Karpas-422 (cell line): ENCODE measurements at regions not wholly inside any gene's neighbourhood (a gene's known extent, or its start where the extent isn't known, plus 50 kb on each side); places are given as distances from the start of the nearest gene placed in this dataset.

ENCODE experiments used
- DNase-seq: peaks from one replicate; pipeline ENCODE4 v3.0.0-alpha.2; 2015
- H2AFZ ChIP-seq: fragments of 200-600 bp; sonication (generic); 2 replicates; pipeline ENCODE4 v1.6.1; 2014; ENCODE audit warnings: antibody characterized with exemption, low read length, mixed read lengths
- H3K27ac ChIP-seq: fragments of 200-600 bp; sonication (generic); 2 replicates; pipeline ENCODE4 v1.5.1; 2014; ENCODE audit warnings: mild to moderate bottlenecking, low read length, moderate library complexity
- H3K27me3 ChIP-seq: fragments of 200-600 bp; sonication (generic); 2 replicates; pipeline ENCODE4 v1.6.1; 2014; ENCODE audit warnings: low read length, mixed read lengths
- H3K36me3 ChIP-seq: fragments of 200-600 bp; sonication (generic); 2 replicates; pipeline ENCODE4 v1.6.1; 2014; ENCODE audit warnings: low read length, mixed read lengths; ENCODE audit not compliant: insufficient read depth
- H3K4me1 ChIP-seq: fragments of 200-600 bp; sonication (generic); 2 replicates; pipeline ENCODE4 v1.6.1; 2014; ENCODE audit warnings: mild to moderate bottlenecking, low read length, mixed read lengths
- H3K4me2 ChIP-seq: fragments of 200-600 bp; sonication (generic); 2 replicates; pipeline ENCODE4 v1.6.1; 2014; ENCODE audit warnings: low read length, low read depth, mild to moderate bottlenecking; ENCODE audit not compliant: poor library complexity, severe bottlenecking
- H3K4me3 ChIP-seq: fragments of 200-600 bp; sonication (generic); 2 replicates; pipeline ENCODE4 v1.5.1; 2014; ENCODE audit warnings: mild to moderate bottlenecking, antibody characterized with exemption, low read length, mixed read lengths
- H3K79me2 ChIP-seq: fragments of 200-600 bp; sonication (generic); 2 replicates; pipeline ENCODE4 v1.6.1; 2014; ENCODE audit warnings: mild to moderate bottlenecking, low read length, mixed read lengths
- H3K9ac ChIP-seq: fragments of 200-600 bp; sonication (generic); 2 replicates; pipeline ENCODE4 v1.6.0; 2014; ENCODE audit warnings: low read length
- H3K9me2 ChIP-seq: fragments of 200-600 bp; sonication (generic), shearing (Covaris generic); replicated peaks from 2 replicates; pipeline ENCODE4 v1.6.0; 2014; ENCODE audit warnings: mild to moderate bottlenecking, low read length, moderate library complexity; ENCODE audit not compliant: insufficient read depth
- H3K9me3 ChIP-seq: fragments of 300-700, 200-600 bp; sonication (generic); 2 replicates; pipeline ENCODE4 v1.6.1; 2014; ENCODE audit warnings: low read length, mixed read lengths
- H4K20me1 ChIP-seq: fragments of 200-600 bp; sonication (generic); 2 replicates; pipeline ENCODE4 v1.6.1; 2014; ENCODE audit warnings: mild to moderate bottlenecking, antibody characterized with exemption, low read length, low read depth; ENCODE audit not compliant: insufficient read depth

- no peak overlapping the region for H3K27ac ChIP-seq
- DNase-seq: no peak
- no peaks in the 10 kb centered on the region for H3K27me3 ChIP-seq
- no peaks in the 10 kb centered on the region for H3K4me1 ChIP-seq
- no peak overlapping the region for H3K4me2 ChIP-seq
- H3K9ac ChIP-seq: no peak overlapping the region
- no peak overlapping the region for H3K4me3 ChIP-seq
- H3K36me3 ChIP-seq: no peaks in the 10 kb centered on the region
- no peak overlapping the region for H2AFZ ChIP-seq
- H3K9me2 ChIP-seq: no peaks in the 10 kb centered on the region
- no peaks in the 10 kb centered on the region for H3K79me2 ChIP-seq
- H4K20me1 ChIP-seq: no peaks in the 10 kb centered on the region
- H3K9me3 ChIP-seq: no peaks in the 10 kb centered on the region
Observed at GRCh38 chr5:61625681-61626621, 293.9 kb downstream of the ZSWIM6 start.

- H3K27ac ChIP-seq: no peak overlapping the region
- no peak overlapping the region for H2AFZ ChIP-seq
- no peak overlapping the region for H3K4me2 ChIP-seq
- H3K4me1 ChIP-seq: no peaks in the 10 kb centered on the region
- no peaks in the 10 kb centered on the region for H3K9me3 ChIP-seq
- no peaks in the 10 kb centered on the region for H3K79me2 ChIP-seq
- no peak overlapping the region for H3K9ac ChIP-seq
- H4K20me1 ChIP-seq: no peaks in the 10 kb centered on the region
- no peaks in the 10 kb centered on the region for H3K36me3 ChIP-seq
- H3K4me3 ChIP-seq: no peak overlapping the region
- no peaks in the 10 kb centered on the region for H3K9me2 ChIP-seq
- no peak for DNase-seq
- no peaks in the 10 kb centered on the region for H3K27me3 ChIP-seq
Observed at GRCh38 chr5:61626639-61627282, 294.7 kb downstream of the ZSWIM6 start.

- no peaks in the 10 kb centered on the region for H3K9me3 ChIP-seq
- no peak overlapping the region for H3K9ac ChIP-seq
- no peaks in the 10 kb centered on the region for H3K36me3 ChIP-seq
- H2AFZ ChIP-seq: no peak overlapping the region
- H3K79me2 ChIP-seq: no peaks in the 10 kb centered on the region
- DNase-seq: no peak
- H3K27ac ChIP-seq: no peak overlapping the region
- H3K27me3 ChIP-seq: no peaks in the 10 kb centered on the region
- no peak overlapping the region for H3K4me2 ChIP-seq
- H3K4me3 ChIP-seq: no peak overlapping the region
- H3K4me1 ChIP-seq: no peaks in the 10 kb centered on the region
- no peaks in the 10 kb centered on the region for H4K20me1 ChIP-seq
- no peaks in the 10 kb centered on the region for H3K9me2 ChIP-seq
Observed at GRCh38 chr5:61627531-61627930, 295.5 kb downstream of the ZSWIM6 start.

GRCh38 chr5:61630908-61631307 is 298.9 kb downstream of the ZSWIM6 start:
- no peak overlapping the region for H2AFZ ChIP-seq
- H3K4me1 ChIP-seq: no peaks in the 10 kb centered on the region
- no peaks in the 10 kb centered on the region for H3K27me3 ChIP-seq

GRCh38 chr5:61631438-61631941 is 299.4 kb downstream of the ZSWIM6 start:
- H4K20me1 ChIP-seq: no peaks in the 10 kb centered on the region
- H3K9me3 ChIP-seq: no peaks in the 10 kb centered on the region
- H3K9ac ChIP-seq: no peak overlapping the region
- DNase-seq: no peak
- no peaks in the 10 kb centered on the region for H3K36me3 ChIP-seq
- H2AFZ ChIP-seq: no peak overlapping the region
- H3K27ac ChIP-seq: no peak overlapping the region
- no peaks in the 10 kb centered on the region for H3K4me1 ChIP-seq
- no peaks in the 10 kb centered on the region for H3K79me2 ChIP-seq
- no peak overlapping the region for H3K4me2 ChIP-seq
- H3K27me3 ChIP-seq: no peaks in the 10 kb centered on the region
- H3K9me2 ChIP-seq: no peaks in the 10 kb centered on the region
- H3K4me3 ChIP-seq: no peak overlapping the region

More at GRCh38 chr5:61630908-61631307, 298.9 kb downstream of the ZSWIM6 start:
- no peak overlapping the region for H3K4me2 ChIP-seq
- no peaks in the 10 kb centered on the region for H4K20me1 ChIP-seq
- no peak overlapping the region for H3K4me3 ChIP-seq
- no peaks in the 10 kb centered on the region for H3K79me2 ChIP-seq
- DNase-seq: no peak
- no peak overlapping the region for H3K27ac ChIP-seq
- no peaks in the 10 kb centered on the region for H3K36me3 ChIP-seq
- no peaks in the 10 kb centered on the region for H3K9me3 ChIP-seq
- H3K9ac ChIP-seq: no peak overlapping the region
- H3K9me2 ChIP-seq: no peaks in the 10 kb centered on the region

GRCh38 chr5:61632064-61632463 is 300.0 kb downstream of the ZSWIM6 start:
- H2AFZ ChIP-seq: no peak overlapping the region
- H3K4me1 ChIP-seq: no peaks in the 10 kb centered on the region
- H3K4me3 ChIP-seq: no peak overlapping the region
- no peaks in the 10 kb centered on the region for H3K27me3 ChIP-seq
- H3K27ac ChIP-seq: no peak overlapping the region
- H3K9me3 ChIP-seq: no peaks in the 10 kb centered on the region
- no peaks in the 10 kb centered on the region for H3K79me2 ChIP-seq
- DNase-seq: no peak
- H3K9ac ChIP-seq: no peak overlapping the region
- H3K9me2 ChIP-seq: no peaks in the 10 kb centered on the region
- no peaks in the 10 kb centered on the region for H3K36me3 ChIP-seq
- no peaks in the 10 kb centered on the region for H4K20me1 ChIP-seq
- no peak overlapping the region for H3K4me2 ChIP-seq

- H3K27me3 ChIP-seq: no peaks in the 10 kb centered on the region
Observed at GRCh38 chr5:61635271-61635670, 303.2 kb downstream of the ZSWIM6 start.

GRCh38 chr5:61637566-61637965 is 305.5 kb downstream of the ZSWIM6 start:
- no peak overlapping the region for H3K27ac ChIP-seq
- H3K4me1 ChIP-seq: no peaks in the 10 kb centered on the region
- H3K4me3 ChIP-seq: no peak overlapping the region
- no peaks in the 10 kb centered on the region for H4K20me1 ChIP-seq
- no peak for DNase-seq
- H3K9me3 ChIP-seq: no peaks in the 10 kb centered on the region
- no peaks in the 10 kb centered on the region for H3K9me2 ChIP-seq
- no peak overlapping the region for H2AFZ ChIP-seq
- no peak overlapping the region for H3K4me2 ChIP-seq
- no peaks in the 10 kb centered on the region for H3K27me3 ChIP-seq
- no peaks in the 10 kb centered on the region for H3K79me2 ChIP-seq
- H3K9ac ChIP-seq: no peak overlapping the region
- no peaks in the 10 kb centered on the region for H3K36me3 ChIP-seq

More at GRCh38 chr5:61635271-61635670, 303.2 kb downstream of the ZSWIM6 start:
- Histone ChIP-seq H3K4me2 (no peak overlapping the region), H3K4me1 (no peaks in the 10 kb centered on the region), H3K27ac (no peak overlapping the region), H2AFZ (no peak overlapping the region), H3K9ac (no peak overlapping the region), H3K4me3 (no peak overlapping the region), H4K20me1 (no peaks in the 10 kb centered on the region), H3K36me3 (no peaks in the 10 kb centered on the region), H3K9me3 (no peaks in the 10 kb centered on the region), H3K9me2 (no peaks in the 10 kb centered on the region), H3K79me2 (no peaks in the 10 kb centered on the region)
- DNase-seq: no peak
